Spleen (tissue), 11 donors: ENCODE measurements at regions not wholly inside any gene's neighbourhood (a gene's known extent, or its start where the extent isn't known, plus 50 kb on each side); places are given as distances from the start of the nearest gene placed in this dataset.

Experiments used
- DNase-seq: peaks from one replicate; pipeline ENCODE4 v3.0.0-alpha.2; 2020
- H3K27ac ChIP-seq, 8 donors: fragments of 200-600 bp; sonication (generic) in 7 of 8; 1 replicate in 4 of 8; 2 replicates in 4 of 8; pipeline versions ENCODE4 v1.5.0 to v1.8.0; 2016 to 2021; ENCODE audit warnings: inconsistent platforms in 4 of 8, mild to moderate bottlenecking in 4 of 8, moderate library complexity in 1 of 8
- H3K27me3 ChIP-seq, 7 donors: fragments of 200-600 bp; sonication (generic) in 6 of 7; replicated peaks in 1 of 7; 1 replicate in 4 of 7; 2 replicates in 3 of 7; pipeline versions ENCODE4 v1.5.0 to v1.8.0; 2016 to 2021; ENCODE audit warnings: inconsistent platforms in 3 of 7, mild to moderate bottlenecking in 1 of 7
- H3K36me3 ChIP-seq, 6 donors: fragments of 200-600 bp; sonication (generic) in 5 of 6; 1 replicate in 4 of 6; 2 replicates in 2 of 6; pipeline versions ENCODE4 v1.5.0 to v1.8.0; 2016 to 2021; ENCODE audit warnings: inconsistent platforms in 2 of 6
- H3K4me1 ChIP-seq, 6 donors: fragments of 200-600 bp; sonication (generic) in 5 of 6; 1 replicate in 3 of 6; 2 replicates in 3 of 6; pipeline versions ENCODE4 v1.5.0 to v1.8.0; 2016 to 2021; ENCODE audit warnings: inconsistent platforms in 3 of 6
- H3K4me3 ChIP-seq, 8 donors: fragments of 200-600 bp; sonication (generic) in 7 of 8; 1 replicate in 4 of 8; 2 replicates in 4 of 8; pipeline versions ENCODE4 v1.5.0 to v1.8.0; 2016 to 2021; ENCODE audit warnings: inconsistent platforms in 4 of 8, mild to moderate bottlenecking in 4 of 8, moderate library complexity in 2 of 8
- H3K9me3 ChIP-seq, 8 donors: fragments of 200-600 bp; sonication (generic) in 7 of 8; 1 replicate in 4 of 8; 2 replicates in 4 of 8; pipeline versions ENCODE4 v1.5.0 to v1.8.0; 2016 to 2021; ENCODE audit warnings: inconsistent platforms in 4 of 8
- POLR2A ChIP-seq, 3 donors: fragments of 450-650 bp; IDR thresholded peaks; one replicate each; pipeline ENCODE4 v1.5.1; 2017; ENCODE audit warnings: antibody characterized with exemption in 3 of 3, mild to moderate bottlenecking in 1 of 3
- POLR2AphosphoS5 ChIP-seq, 3 donors: sonication (generic); formaldehyde crosslinking; IDR thresholded peaks; one replicate each; pipeline ENCODE4 v1.5.1; 2017; ENCODE audit warnings: antibody characterized with exemption in 3 of 3
- WGBS, 5 donors: extraction: QIAGEN DNeasy Blood & Tissue Kit in 3 of 5; methylation state at CpG; one replicate each; pipeline versions ENCODE4 v1.1.5 to v1.1.7; 2013 to 2018; 5-methylcytosine and 5-hydroxymethylcytosine counted together
- intact Hi-C: fragments of 100-400 bp; cut with DNase I; formaldehyde crosslinking; loops from one replicate; pipeline ENCODE4 v1.15.0; 2023; ENCODE audit warnings: low total_unique reads
- TF ChIP-seq, protein P1 (sequence below), 11 experiments: fragments of 200-600 bp in 7 of 11; fragments of 450-650 bp in 4 of 11; sonication (generic) in 4 of 11; IDR thresholded peaks in 8 of 11; conservative IDR thresholded peaks in 3 of 11; 1 replicate in 7 of 11; 2 replicates in 4 of 11; pipeline versions ENCODE4 v1.4.0 to v1.8.0; 2016 to 2021; ENCODE audit warnings: antibody characterized with exemption in 11 of 11, inconsistent platforms in 4 of 11, mild to moderate bottlenecking in 1 of 11
- donor health status: healthy with polysubstance abuse.
- donor health status: DM: no; HTN: no; CAD: no; lungs with moderate emphysema.
- donor health status: DM: no; HTN: no; CAD: no.
- donor health status: Bipolar disorder and iron deficiency.
- donor health status: healthy.
- donor health status: DM: no; HTN: no; CAD: no.
- donor health status: DM: yes; HTN: yes; CAD: no.

DNA sequence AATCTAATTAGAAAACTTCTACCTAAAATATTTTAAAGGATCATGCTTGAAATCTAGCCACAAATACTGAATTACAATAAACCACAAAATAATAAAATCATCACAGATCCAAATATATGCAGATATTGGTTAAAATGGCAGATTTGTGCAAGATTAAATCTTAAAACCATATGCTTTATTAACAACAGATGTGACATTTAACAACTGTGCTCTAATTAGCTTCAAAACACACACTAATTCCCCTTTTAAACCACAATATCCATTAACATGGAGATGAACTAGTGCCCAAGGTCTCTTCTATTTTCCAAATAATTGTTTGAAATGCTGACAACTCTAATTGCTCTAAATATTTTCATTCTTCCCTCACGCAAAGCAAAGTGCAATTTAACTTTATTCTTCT lies 1530.3 kb downstream of the SI start:
- no peak for DNase-seq
- TF ChIP-seq, protein P1, sequence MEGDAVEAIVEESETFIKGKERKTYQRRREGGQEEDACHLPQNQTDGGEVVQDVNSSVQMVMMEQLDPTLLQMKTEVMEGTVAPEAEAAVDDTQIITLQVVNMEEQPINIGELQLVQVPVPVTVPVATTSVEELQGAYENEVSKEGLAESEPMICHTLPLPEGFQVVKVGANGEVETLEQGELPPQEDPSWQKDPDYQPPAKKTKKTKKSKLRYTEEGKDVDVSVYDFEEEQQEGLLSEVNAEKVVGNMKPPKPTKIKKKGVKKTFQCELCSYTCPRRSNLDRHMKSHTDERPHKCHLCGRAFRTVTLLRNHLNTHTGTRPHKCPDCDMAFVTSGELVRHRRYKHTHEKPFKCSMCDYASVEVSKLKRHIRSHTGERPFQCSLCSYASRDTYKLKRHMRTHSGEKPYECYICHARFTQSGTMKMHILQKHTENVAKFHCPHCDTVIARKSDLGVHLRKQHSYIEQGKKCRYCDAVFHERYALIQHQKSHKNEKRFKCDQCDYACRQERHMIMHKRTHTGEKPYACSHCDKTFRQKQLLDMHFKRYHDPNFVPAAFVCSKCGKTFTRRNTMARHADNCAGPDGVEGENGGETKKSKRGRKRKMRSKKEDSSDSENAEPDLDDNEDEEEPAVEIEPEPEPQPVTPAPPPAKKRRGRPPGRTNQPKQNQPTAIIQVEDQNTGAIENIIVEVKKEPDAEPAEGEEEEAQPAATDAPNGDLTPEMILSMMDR (IDR thresholded peaks at IDR 0.05 in 8 of 11, conservative IDR thresholded peaks at IDR 0.05 in 3 of 11), result no peak
- TF ChIP-seq POLR2A (IDR thresholded peaks at IDR 0.05) (no peak), POLR2AphosphoS5 (IDR thresholded peaks at IDR 0.05) (no peak)
- Histone ChIP-seq H3K4me3 (no peak overlapping the region), H3K27ac (no peak overlapping the region), H3K36me3 (no peaks in the 10 kb centered on the region), H3K9me3 (peaks cover 0 to 15% (median under 1%) of the 10 kb centered on the region in 8 donors), H3K27me3 (no peaks in the 10 kb centered on the region), H3K4me1 (no peaks in the 10 kb centered on the region)
- WGBS, 5 donors, result 69 to 78% (median 77%) methylated on average over 1 of the region's 1 CpG
- intact Hi-C loops, result no loop called here

DNA sequence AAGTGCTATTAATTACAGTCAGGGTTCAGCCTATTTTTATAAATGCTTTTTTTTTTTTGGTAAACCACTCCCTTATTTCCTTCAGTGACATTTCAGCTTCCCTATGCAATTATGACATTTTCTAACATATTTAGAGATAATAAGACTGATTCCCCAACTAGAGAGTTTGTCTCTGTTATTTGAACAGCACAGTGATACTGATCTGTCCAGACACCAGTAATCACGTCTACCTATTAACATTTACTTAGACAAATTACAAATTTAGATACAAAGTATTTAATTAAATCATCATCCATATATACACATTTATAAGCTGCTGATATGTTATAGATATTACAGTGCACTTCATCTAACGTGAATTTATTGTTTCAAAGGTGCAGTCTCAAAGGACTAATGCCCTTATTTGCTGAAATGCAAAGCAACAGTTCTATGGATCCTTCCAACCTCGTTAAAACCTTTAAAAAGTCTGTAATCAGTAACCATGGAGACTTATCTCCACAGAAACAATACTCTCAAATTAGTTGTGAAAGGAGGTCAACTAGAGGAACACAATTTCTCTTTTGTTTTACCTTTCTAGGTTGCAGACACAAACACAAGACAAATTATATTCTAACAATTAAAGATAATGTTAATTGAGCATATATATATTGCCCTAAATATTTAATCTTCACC lies 1531.1 kb downstream of the SI start:
- Histone ChIP-seq H3K9me3 (peaks cover 0 to 7% (median 0%) of the 10 kb centered on the region in 8 donors), H3K36me3 (no peaks in the 10 kb centered on the region), H3K27ac (no peak overlapping the region), H3K4me1 (no peaks in the 10 kb centered on the region), H3K4me3 (no peak overlapping the region), H3K27me3 (no peaks in the 10 kb centered on the region)
- DNase-seq, result no peak
- TF ChIP-seq, protein P1 (IDR thresholded peaks at IDR 0.05 in 8 of 11, conservative IDR thresholded peaks at IDR 0.05 in 3 of 11), result no peak
- TF ChIP-seq POLR2A (IDR thresholded peaks at IDR 0.05) (no peak), POLR2AphosphoS5 (IDR thresholded peaks at IDR 0.05) (no peak)
- intact Hi-C loops, result no loop called here
- WGBS, 5 donors, result 55 to 65% (median 63%) methylated on average over 3 of the region's 3 CpGs

DNA sequence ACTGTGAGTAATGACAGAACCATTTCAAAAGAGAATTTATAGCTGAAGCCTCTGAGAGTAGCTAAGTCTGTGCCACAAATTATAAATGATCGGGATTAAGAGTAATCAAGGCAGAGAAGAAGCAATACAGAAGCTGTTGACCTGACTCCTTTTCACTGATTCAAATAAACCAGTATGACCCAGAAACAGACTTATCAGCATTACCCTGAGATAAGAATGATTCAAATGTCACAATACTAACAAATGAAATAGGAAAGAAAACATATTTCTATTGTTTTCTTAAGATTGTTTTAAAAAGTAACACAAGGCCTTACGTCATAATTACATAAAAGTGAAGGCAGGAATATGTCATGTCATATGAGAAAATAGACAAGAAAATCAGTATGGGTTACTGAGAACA lies 1534.6 kb downstream of the SI start:
- Histone ChIP-seq H3K4me3 (no peak overlapping the region), H3K27me3 (no peaks in the 10 kb centered on the region), H3K36me3 (no peaks in the 10 kb centered on the region), H3K4me1 (no peaks in the 10 kb centered on the region), H3K9me3 (no peaks in the 10 kb centered on the region), H3K27ac (no peak overlapping the region)
- no peak for DNase-seq
- no peak for TF ChIP-seq POLR2A (IDR thresholded peaks at IDR 0.05)
- TF ChIP-seq, protein P1 (IDR thresholded peaks at IDR 0.05 in 8 of 11, conservative IDR thresholded peaks at IDR 0.05 in 3 of 11), result no peak
- no peak for TF ChIP-seq POLR2AphosphoS5 (IDR thresholded peaks at IDR 0.05)
- intact Hi-C loops, result no loop called here
- WGBS, 5 donors, result 81 to 91% (median 86%) methylated on average over 2 of the region's 2 CpGs

DNA sequence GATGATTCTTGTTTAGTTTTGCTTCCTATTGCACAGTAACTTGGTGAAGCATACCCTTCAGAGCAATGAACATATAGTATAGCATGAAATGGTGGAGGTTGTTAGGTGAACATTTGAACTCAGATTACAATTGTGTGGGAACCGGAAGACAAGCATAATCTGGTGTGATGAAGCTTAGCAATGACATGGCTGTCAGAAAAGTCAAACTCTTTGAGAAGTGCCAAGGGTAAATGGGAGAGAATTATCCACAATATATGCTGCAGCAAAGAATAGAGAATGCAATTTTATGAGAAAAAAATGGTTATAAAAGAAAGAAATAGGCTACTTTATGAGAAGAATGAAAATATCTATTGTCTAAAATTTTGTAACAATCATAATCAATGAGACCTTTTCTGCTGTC lies 1536.7 kb downstream of the SI start:
- WGBS, 5 donors, result 81 to 93% (median 88%) methylated on average over 1 of the region's 1 CpG
- no peaks in the 10 kb centered on the region for H3K9me3 ChIP-seq
- H3K27me3 ChIP-seq, result no peaks in the 10 kb centered on the region
- H3K36me3 ChIP-seq, result no peaks in the 10 kb centered on the region
- H3K4me1 ChIP-seq, result no peaks in the 10 kb centered on the region
- no peak overlapping the region for H3K4me3 ChIP-seq
- no peak for DNase-seq
- TF ChIP-seq POLR2A (IDR thresholded peaks at IDR 0.05) (no peak), POLR2AphosphoS5 (IDR thresholded peaks at IDR 0.05) (no peak)
- TF ChIP-seq, protein P1 (IDR thresholded peaks at IDR 0.05 in 8 of 11, conservative IDR thresholded peaks at IDR 0.05 in 3 of 11), result no peak
- intact Hi-C loops, result no loop called here
- no peak overlapping the region for H3K27ac ChIP-seq
